B cell (primary cell): ENCODE measurements at regions not wholly inside any gene's neighbourhood (a gene's known extent, or its start where the extent isn't known, plus 50 kb on each side); places are given as distances from the start of the nearest gene placed in this dataset.

Experiments used
- ATAC-seq: fragments of 200-7000 bp; cut with Tn5 transposase; one replicate; pipeline ENCODE4 v1.10.0; 2021; ENCODE audit warnings: low read depth, mild to moderate bottlenecking, moderate number of reproducible peaks, moderate library complexity
- CTCF ChIA-PET: fragments of 350-600 bp; sonication (Branson Sonifier 250); formaldehyde crosslinking; loops from one replicate; lab custom pipeline; 2021; ENCODE audit warnings: antibody characterized with exemption, inconsistent platforms; lab: Charles Lee
- POLR2A ChIA-PET: fragments of 350-600 bp; sonication (Branson Sonifier 250); formaldehyde crosslinking; loops from one replicate; lab custom pipeline; 2021; ENCODE audit warnings: antibody characterized with exemption; lab: Charles Lee
- DNase-seq: peaks from one replicate; pipeline ENCODE4 v3.0.0; 2013
- H2AFZ ChIP-seq: 2 replicates; pipeline ENCODE4 v1.6.1; 2012; ENCODE audit warnings: mild to moderate bottlenecking, low read depth, low read length; ENCODE audit not compliant: insufficient read depth, poor library complexity, severe bottlenecking
- H3K27ac ChIP-seq, 2 donors: 1 replicate in 1 of 2; 2 replicates in 1 of 2; pipeline ENCODE4 v1.5.1; 2012 to 2013; ENCODE audit warnings: low read length in 2 of 2, mild to moderate bottlenecking in 2 of 2, moderate library complexity in 1 of 2
- H3K27me3 ChIP-seq, 4 experiments: fragments of 200-600 bp in 1 of 4; sonication (generic) in 1 of 4; replicated peaks in 1 of 4; 1 replicate in 2 of 4; 2 replicates in 2 of 4; pipeline versions ENCODE4 v1.6.1 to v1.7.0; 2013 to 2016; ENCODE audit warnings: low read length in 3 of 4, mild to moderate bottlenecking in 2 of 4, mixed read lengths in 1 of 4, moderate library complexity in 1 of 4; ENCODE audit not compliant: insufficient read depth in 4 of 4, control insufficient read depth in 3 of 4; ENCODE audit errors: control extremely low read depth in 1 of 4
- H3K36me3 ChIP-seq, 2 experiments: replicated peaks in 1 of 2; 1 replicate in 1 of 2; 2 replicates in 1 of 2; pipeline versions ENCODE4 v1.6.1 to v1.7.1; 2013; ENCODE audit warnings: low read length in 1 of 2; ENCODE audit not compliant: insufficient read depth in 2 of 2, control insufficient read depth in 1 of 2; ENCODE audit errors: control extremely low read depth in 1 of 2, extremely low read depth in 1 of 2
- H3K4me1 ChIP-seq, 2 donors: fragments of 200-600 bp in 1 of 2; sonication (generic) in 1 of 2; 1 replicate in 1 of 2; 2 replicates in 1 of 2; pipeline versions ENCODE4 v1.5.1 to v1.6.1; 2013 to 2017; ENCODE audit warnings: low read length in 2 of 2; ENCODE audit not compliant: control insufficient read depth in 2 of 2, insufficient read depth in 2 of 2
- H3K4me2 ChIP-seq: replicated peaks from 2 replicates; pipeline ENCODE3; 2012; ENCODE audit warnings: mild to moderate bottlenecking, low read depth, low read length; ENCODE audit not compliant: poor library complexity, severe bottlenecking
- H3K4me3 ChIP-seq, 5 experiments: fragments of 200-600 bp in 1 of 5; sonication (generic) in 1 of 5; 1 replicate in 3 of 5; 2 replicates in 2 of 5; pipeline versions ENCODE4 v1.5.1 to v1.7.0; 2011 to 2016; ENCODE audit warnings: low read length in 4 of 5, mild to moderate bottlenecking in 4 of 5, low read depth in 2 of 5, control low read depth in 1 of 5, moderate library complexity in 1 of 5; ENCODE audit not compliant: insufficient read depth in 1 of 5; ENCODE audit errors: control extremely low read depth in 1 of 5, extremely low read depth in 1 of 5
- H3K79me2 ChIP-seq: fragments of 200-600 bp; sonication (generic); one replicate; pipeline ENCODE4 v1.6.0; 2016; ENCODE audit warnings: low read length; ENCODE audit not compliant: control insufficient read depth, insufficient read depth
- H3K9ac ChIP-seq: fragments of 200-600 bp; sonication (generic); 2 replicates; pipeline ENCODE4 v1.6.1; 2017; ENCODE audit warnings: mild to moderate bottlenecking, low read length, moderate library complexity
- H3K9me3 ChIP-seq, 3 donors: one replicate each; pipeline versions ENCODE4 v1.6.1 to v1.7.1; 2013; ENCODE audit warnings: low read length in 2 of 3; ENCODE audit not compliant: control insufficient read depth in 2 of 3, insufficient read depth in 1 of 3; ENCODE audit errors: control extremely low read depth in 1 of 3
- H4K20me1 ChIP-seq: 2 replicates; pipeline ENCODE4 v1.6.0; 2012; ENCODE audit warnings: mild to moderate bottlenecking, low read length; ENCODE audit not compliant: insufficient read depth, control insufficient read depth, poor library complexity, severe bottlenecking
- H3K27ac Mint-ChIP-seq: one replicate; pipeline ENCODE4 v1.8.0; 2021; ENCODE audit warnings: mixed read lengths
- H3K27me3 Mint-ChIP-seq: one replicate; pipeline ENCODE4 v1.8.0; 2021; ENCODE audit warnings: mixed read lengths
- H3K4me1 Mint-ChIP-seq: one replicate; pipeline ENCODE4 v1.8.0; 2021; ENCODE audit warnings: mixed read lengths
- H3K4me3 Mint-ChIP-seq: one replicate; pipeline ENCODE4 v1.8.0; 2021; ENCODE audit warnings: mixed read lengths
- H3K9me3 Mint-ChIP-seq: one replicate; pipeline ENCODE4 v1.8.0; 2022; ENCODE audit warnings: mixed read lengths; ENCODE audit not compliant: insufficient read depth
- EZH2 ChIP-seq: IDR thresholded peaks from 2 replicates; pipeline ENCODE4 v1.6.1; 2012; ENCODE audit warnings: borderline replicate concordance, low read depth, mild to moderate bottlenecking, moderate library complexity, low read length; ENCODE audit not compliant: insufficient read depth, poor library complexity, severe bottlenecking
- WGBS: methylation state at CpG from one replicate; pipeline ENCODE4 v1.1.5; 2013; ENCODE audit warnings: missing lambda C conversion rate; ENCODE audit not compliant: insufficient coverage; 5-methylcytosine and 5-hydroxymethylcytosine counted together
- intact Hi-C: fragments of 100-400 bp; cut with micrococcal nuclease; formaldehyde crosslinking; loops from one replicate; pipeline ENCODE4 v1.10.0; 2022
- TF ChIP-seq, protein P1 (sequence below): fragments of 200-600 bp; IDR thresholded peaks from one replicate; pipeline ENCODE4 v1.8.0; 2022; ENCODE audit warnings: antibody characterized with exemption, mild to moderate bottlenecking

- Histone ChIP-seq H2AFZ (no peak overlapping the region), H4K20me1 (no peaks in the 10 kb centered on the region), H3K9ac (no peak overlapping the region), H3K36me3 (no peaks in the 10 kb centered on the region), H3K4me2 (no peak overlapping the region), H3K4me1 (no peaks in the 10 kb centered on the region), H3K79me2 (no peaks in the 10 kb centered on the region), H3K27me3 (no peaks in the 10 kb centered on the region), H3K9me3 (peaks cover 1 to 13% (median 4%) of the 10 kb centered on the region in 3 donors), H3K27ac (no peak overlapping the region), H3K4me3 (no peak overlapping the region)
- no peak overlapping the region for H3K27ac Mint-ChIP-seq
- ChIA-PET POLR2A (no interaction called here), CTCF (no interaction called here)
- H3K4me3 Mint-ChIP-seq: no peak overlapping the region
- intact Hi-C loops: no loop called here
- peaks cover 14% of the 10 kb centered on the region for H3K9me3 Mint-ChIP-seq
- H3K27me3 Mint-ChIP-seq: peaks cover 3% of the 10 kb centered on the region
- H3K4me1 Mint-ChIP-seq: no peaks in the 10 kb centered on the region
- no peak for DNase-seq
- no peak for TF ChIP-seq EZH2
- TF ChIP-seq, protein P1, sequence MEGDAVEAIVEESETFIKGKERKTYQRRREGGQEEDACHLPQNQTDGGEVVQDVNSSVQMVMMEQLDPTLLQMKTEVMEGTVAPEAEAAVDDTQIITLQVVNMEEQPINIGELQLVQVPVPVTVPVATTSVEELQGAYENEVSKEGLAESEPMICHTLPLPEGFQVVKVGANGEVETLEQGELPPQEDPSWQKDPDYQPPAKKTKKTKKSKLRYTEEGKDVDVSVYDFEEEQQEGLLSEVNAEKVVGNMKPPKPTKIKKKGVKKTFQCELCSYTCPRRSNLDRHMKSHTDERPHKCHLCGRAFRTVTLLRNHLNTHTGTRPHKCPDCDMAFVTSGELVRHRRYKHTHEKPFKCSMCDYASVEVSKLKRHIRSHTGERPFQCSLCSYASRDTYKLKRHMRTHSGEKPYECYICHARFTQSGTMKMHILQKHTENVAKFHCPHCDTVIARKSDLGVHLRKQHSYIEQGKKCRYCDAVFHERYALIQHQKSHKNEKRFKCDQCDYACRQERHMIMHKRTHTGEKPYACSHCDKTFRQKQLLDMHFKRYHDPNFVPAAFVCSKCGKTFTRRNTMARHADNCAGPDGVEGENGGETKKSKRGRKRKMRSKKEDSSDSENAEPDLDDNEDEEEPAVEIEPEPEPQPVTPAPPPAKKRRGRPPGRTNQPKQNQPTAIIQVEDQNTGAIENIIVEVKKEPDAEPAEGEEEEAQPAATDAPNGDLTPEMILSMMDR: no peak
- 71% methylated on average over 3 of the region's 5 CpGs for WGBS
- no peak for ATAC-seq
Observed at GRCh38 chr19:32206065-32206464, 139.3 kb upstream of the ZNF507 start.

- Histone ChIP-seq H3K4me2 (no peak overlapping the region), H4K20me1 (no peaks in the 10 kb centered on the region), H2AFZ (no peak overlapping the region), H3K9ac (no peak overlapping the region), H3K4me1 (no peaks in the 10 kb centered on the region), H3K36me3 (no peaks in the 10 kb centered on the region), H3K27ac (no peak overlapping the region), H3K9me3 (peaks cover 1 to 6% (median 4%) of the 10 kb centered on the region in 3 donors), H3K79me2 (no peaks in the 10 kb centered on the region), H3K27me3 (no peaks in the 10 kb centered on the region), H3K4me3 (no peak overlapping the region)
- Mint-ChIP-seq H3K4me1 (no peaks in the 10 kb centered on the region), H3K27ac (no peak overlapping the region), H3K4me3 (no peak overlapping the region), H3K27me3 (peaks cover 3% of the 10 kb centered on the region), H3K9me3 (peaks cover 15% of the 10 kb centered on the region)
- intact Hi-C loops: no loop called here
- no peak for ATAC-seq
- ChIA-PET CTCF (no interaction called here), POLR2A (no interaction called here)
- TF ChIP-seq EZH2: no peak
- TF ChIP-seq, protein P1: no peak
- no peak for DNase-seq
- WGBS: 83% methylated on average over 1 of the region's 1 CpG
Observed at GRCh38 chr19:32208060-32208459, 137.3 kb upstream of the ZNF507 start.
